PFSK-1 (cell line): ENCODE measurements at regions not wholly inside any gene's neighbourhood (a gene's known extent, or its start where the extent isn't known, plus 50 kb on each side); places are given as distances from the start of the nearest gene placed in this dataset.

Experiments used
- POLR2AphosphoS5 ChIP-seq: IDR thresholded peaks from 2 replicates; pipeline ENCODE4 v1.6.1; 2012; ENCODE audit warnings: low read depth, mild to moderate bottlenecking, control low read depth, low read length, moderate library complexity
- SIN3A ChIP-seq: IDR thresholded peaks from 2 replicates; pipeline ENCODE4 v1.6.1; 2012; ENCODE audit warnings: mild to moderate bottlenecking, low read length, moderate library complexity, borderline replicate concordance; ENCODE audit not compliant: insufficient read depth
- TAF1 ChIP-seq: IDR thresholded peaks from 2 replicates; pipeline ENCODE4 v1.6.1; 2012; ENCODE audit warnings: low read length, control low read depth, borderline replicate concordance; ENCODE audit not compliant: insufficient read depth
- TF ChIP-seq, protein P1 (sequence below), 2 experiments: IDR thresholded peaks; 2 replicates each; pipeline versions ENCODE4 v1.6.1 to v1.8.0; 2011 to 2012; ENCODE audit warnings: low read depth in 2 of 2, low read length in 2 of 2, control low read depth in 1 of 2, inconsistent platforms in 1 of 2, mild to moderate bottlenecking in 1 of 2, moderate library complexity in 1 of 2; ENCODE audit not compliant: insufficient read depth in 1 of 2

DNA sequence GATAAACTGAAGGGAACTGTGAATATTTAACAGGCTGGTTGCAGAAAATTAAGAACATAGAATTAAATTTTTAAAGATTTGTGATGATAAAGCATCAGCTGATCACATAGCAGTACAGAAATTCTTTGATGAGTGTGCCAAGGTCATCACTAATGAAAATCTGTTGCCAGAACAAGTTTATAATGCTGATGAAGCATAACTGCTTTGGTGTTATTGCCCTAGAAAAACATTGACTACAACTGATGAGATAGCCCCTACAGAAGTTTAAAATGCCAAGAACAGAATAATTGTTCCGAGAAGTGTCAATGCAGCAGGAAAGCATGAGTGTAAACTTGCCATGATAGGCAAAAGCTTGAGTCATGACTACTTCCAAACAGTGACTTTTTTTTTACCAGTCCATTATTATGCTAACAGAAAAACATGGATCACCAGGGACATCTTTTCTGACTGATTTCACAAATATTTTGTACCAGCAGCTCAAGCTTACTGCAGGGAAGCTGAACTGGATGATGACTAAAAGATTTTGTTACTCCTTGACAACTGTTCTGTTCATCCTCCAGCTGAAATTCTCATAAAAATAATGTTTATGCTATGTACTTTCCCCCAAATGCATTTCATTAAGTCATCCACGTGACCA, 1136.6 kb downstream of the FAT4 start:
- TF ChIP-seq, protein P1, sequence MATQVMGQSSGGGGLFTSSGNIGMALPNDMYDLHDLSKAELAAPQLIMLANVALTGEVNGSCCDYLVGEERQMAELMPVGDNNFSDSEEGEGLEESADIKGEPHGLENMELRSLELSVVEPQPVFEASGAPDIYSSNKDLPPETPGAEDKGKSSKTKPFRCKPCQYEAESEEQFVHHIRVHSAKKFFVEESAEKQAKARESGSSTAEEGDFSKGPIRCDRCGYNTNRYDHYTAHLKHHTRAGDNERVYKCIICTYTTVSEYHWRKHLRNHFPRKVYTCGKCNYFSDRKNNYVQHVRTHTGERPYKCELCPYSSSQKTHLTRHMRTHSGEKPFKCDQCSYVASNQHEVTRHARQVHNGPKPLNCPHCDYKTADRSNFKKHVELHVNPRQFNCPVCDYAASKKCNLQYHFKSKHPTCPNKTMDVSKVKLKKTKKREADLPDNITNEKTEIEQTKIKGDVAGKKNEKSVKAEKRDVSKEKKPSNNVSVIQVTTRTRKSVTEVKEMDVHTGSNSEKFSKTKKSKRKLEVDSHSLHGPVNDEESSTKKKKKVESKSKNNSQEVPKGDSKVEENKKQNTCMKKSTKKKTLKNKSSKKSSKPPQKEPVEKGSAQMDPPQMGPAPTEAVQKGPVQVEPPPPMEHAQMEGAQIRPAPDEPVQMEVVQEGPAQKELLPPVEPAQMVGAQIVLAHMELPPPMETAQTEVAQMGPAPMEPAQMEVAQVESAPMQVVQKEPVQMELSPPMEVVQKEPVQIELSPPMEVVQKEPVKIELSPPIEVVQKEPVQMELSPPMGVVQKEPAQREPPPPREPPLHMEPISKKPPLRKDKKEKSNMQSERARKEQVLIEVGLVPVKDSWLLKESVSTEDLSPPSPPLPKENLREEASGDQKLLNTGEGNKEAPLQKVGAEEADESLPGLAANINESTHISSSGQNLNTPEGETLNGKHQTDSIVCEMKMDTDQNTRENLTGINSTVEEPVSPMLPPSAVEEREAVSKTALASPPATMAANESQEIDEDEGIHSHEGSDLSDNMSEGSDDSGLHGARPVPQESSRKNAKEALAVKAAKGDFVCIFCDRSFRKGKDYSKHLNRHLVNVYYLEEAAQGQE (IDR thresholded peaks at IDR 0.05; ENCODE audit: insufficient read depth in 1 of 2, low read depth in 2 of 2, low read length in 2 of 2): no peak
- TF ChIP-seq TAF1: no peak
- TF ChIP-seq POLR2AphosphoS5: no peak
- no peak for TF ChIP-seq SIN3A
